HL-60/S4 treated with phorbol 12-myristate 13-acetate at 8.2 ng/mL for 4 days and 3 days (cell line): ENCODE measurements at regions not wholly inside any gene's neighbourhood (a gene's known extent, or its start where the extent isn't known, plus 50 kb on each side); places are given as distances from the start of the nearest gene placed in this dataset.
"Not testable (repeated sequence)": the region's sequence is repeated elsewhere in the genome, so short reads cannot be mapped to it uniquely, and the experiment has no call there.

Experiments
- in situ Hi-C: fragments of 300-500 bp; cut with MboI; formaldehyde crosslinking; loops from 2 replicates; pipeline ENCODE4 v1.15.0; 2022; ENCODE audit warnings: low sequenced_read_pairs

DNA sequence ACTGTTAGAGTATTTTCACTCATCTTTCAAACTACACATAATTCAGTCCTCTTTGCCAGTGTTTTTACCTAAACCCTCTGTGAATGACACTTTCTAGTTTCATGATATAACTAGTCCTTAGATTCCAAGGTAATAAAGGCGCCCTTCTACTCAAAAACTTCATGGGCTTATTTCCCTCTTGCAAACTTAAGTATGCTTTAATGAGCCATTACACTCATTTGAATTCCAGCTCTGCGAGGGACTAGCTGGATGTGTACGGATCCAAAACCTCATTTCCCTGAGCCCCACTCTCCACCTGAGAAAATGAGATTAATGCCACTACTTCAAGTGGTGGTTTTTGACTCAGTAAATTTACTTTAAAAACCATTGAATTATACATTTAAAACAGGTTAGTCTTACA, 141.1 kb downstream of the NDUFA12 start:
- in situ Hi-C loops = no loop called here

DNA sequence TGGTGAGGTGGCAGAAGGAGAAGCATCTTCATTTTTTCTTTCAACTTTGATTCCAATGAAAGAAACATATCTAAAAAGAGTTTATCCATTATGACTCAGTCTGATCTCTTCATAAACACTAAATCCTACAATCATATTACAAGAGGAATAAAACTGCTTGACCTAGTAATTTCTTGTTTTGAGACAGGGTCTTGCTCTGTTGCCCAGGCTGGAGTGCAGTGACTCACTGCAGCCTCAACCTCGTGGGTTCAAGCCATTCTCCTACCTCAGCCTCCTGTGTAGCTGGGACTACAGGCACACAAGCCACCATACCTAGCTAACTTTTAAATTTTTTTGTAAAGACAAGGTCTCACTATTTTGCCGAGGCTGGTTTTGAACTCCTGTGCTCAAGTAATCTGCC, 147.2 kb downstream of the NDUFA12 start:
- in situ Hi-C loops = no loop called here

DNA sequence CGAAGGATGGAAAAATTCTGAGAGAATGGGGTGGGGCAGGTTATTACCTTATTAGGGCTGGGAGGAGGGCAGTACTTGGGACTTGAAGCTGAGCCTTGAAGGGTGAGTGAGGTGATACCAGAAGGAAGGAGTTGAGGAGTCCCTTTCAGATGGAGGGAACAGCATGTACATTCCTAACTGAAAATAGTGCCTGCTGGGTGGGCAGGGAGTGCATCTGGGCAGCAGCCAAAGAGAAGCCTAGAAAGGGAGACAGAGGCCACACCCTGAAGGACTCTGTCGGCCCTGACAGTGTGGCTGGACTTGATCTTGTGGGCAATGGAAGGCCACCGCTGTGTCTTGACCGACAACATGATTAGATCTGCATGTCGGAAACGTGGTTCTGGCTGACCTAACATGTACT, 147.6 kb downstream of the NDUFA12 start:
- in situ Hi-C loops = no loop called here

DNA sequence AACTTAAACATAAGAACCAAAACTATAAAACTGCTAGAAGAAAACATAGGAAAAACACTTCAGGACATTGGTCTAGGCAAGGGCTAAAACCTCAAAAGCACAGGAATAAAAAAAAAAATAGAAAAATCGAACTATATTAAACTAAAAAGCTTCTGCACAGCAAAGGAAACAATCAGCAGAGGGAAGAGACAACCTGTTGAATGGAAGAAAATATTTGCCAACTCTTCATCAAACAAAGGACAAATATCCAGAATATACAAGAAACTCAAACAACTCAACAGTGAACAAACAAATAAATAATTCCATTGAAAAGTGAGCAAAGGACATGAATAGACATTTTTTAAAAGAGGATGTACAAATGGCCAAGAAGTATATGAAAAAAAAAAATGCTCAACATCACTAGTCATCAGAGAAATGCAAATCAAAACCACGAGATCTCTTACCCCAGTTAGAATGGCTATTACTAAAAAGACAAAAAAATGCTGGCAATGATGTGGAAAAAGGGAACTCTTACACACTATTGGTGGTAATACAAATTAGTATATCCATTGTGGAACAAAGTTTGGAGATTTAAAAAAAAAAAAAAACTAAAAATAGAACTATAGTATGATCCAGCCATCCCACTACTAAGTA, 152.0 kb downstream of the NDUFA12 start:
- in situ Hi-C loops = no loop called here

DNA sequence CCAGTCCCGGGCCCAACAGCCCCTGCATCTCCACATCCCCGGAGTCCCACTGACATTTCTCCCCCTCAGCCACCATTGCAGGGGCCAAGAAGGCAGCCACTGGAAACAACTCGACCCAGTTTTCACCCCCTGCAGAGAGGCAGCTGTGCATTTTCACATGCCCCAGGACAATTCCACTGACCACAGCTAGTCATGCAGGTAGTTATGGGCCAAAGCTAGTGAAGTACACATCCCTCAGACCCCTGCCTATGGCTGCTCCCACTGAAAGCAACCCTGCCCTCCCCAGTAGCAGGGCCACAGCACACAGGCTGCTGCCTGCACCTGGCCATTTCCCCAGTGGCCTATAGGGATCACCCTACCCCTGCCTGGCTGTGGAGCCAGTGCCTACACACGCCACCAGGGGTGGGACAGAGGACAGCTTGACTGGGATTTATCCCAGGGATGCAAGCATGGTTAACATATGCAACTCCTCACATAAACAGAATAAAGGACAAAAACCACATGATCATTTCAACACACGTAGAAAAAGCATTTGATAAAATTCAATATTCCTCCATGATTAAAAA, 154.0 kb downstream of the NDUFA12 start:
- in situ Hi-C loops = no loop called here

DNA sequence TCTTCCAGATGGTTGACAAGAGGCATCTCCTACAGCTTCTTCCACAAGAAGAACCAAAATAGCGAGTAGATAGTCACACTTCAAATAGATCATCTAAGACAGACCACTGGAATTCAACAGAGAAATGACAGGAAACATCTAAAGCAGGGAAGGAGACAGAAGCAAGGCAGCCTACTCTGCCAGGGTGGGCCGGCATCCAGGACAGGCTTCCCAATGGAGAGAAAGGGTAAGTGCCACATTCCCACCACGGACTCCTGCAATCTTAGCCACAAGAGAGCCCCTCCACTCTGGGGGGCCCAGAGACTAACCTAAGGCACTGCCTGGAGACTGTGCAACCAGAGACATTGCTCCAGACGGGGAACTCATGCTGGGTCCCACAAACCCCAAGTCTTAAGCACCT, 154.5 kb downstream of the NDUFA12 start:
- in situ Hi-C loops = no loop called here

DNA sequence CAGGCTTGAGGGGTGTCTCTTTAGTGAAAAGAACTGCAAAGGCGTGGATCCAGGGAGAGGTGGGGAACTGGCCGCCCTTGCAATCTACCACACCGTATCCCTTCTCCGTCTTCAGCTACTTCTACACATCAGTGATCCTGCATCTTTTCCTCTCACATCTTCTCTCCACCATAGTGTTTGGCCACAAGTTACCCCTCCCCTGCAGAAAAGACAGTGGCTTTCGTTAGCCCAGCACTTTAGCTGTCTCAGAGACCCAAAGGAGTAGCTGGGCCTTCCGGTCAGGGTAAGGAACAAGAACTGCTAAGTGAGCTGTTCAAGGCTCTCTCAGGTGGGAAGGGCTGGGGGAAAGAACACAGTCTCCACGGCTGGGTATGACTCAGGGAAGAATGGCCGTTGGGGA, 158.4 kb downstream of the NDUFA12 start:
- in situ Hi-C loops = no loop called here

DNA sequence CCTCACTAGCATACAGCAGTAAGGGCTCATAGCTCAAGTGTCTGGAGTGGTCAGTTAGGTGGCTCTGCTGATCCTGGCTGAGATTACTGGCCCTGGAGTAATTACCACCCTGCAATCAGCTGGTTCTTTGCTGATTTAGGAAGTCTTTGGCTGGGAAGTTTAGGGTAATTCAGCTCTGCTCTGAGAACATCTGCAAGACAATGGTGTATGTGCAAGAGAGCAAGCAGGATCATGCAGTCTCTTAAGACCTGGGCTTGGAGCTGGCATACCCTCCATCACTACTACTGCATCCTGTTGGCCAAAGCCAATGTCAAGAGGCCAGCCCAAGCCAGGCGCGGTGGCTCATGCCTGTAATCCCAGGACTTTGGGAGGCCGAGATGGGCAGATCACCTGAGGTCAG, 159.0 kb downstream of the NDUFA12 start:
- in situ Hi-C loops = no loop called here

DNA sequence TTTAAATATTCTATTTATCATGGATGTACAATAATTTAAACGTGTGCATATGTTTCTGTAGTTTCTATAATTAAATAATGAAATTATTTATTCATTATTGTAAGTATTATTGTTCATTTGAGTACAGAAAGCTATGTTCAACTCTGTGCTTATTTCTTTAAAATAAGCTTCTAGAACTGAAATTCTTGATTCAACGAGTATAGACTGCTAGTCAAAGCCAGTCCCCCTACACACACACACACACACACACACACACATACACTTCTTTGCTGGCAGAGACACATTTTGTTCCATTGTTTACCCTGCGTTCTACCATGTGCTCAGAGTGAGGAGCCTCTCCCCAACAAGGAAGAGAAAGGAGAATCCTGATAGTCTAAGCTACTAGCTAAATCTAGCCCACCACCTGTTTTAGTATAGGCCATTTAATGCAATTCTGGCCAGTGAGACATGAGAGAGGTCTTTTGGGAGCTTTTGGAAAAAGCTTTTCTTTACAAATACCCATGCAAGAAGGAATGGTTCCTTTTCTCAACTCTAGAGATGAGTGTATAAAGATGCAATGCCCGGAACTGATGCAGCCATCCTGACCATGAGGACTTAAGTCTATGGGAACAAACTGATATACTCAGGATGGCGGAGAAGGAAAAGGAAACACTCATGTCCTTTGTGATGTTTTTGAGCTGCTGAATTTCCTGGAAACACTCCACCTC, 161.4 kb downstream of the NDUFA12 start:
- in situ Hi-C loops = no loop called here

DNA sequence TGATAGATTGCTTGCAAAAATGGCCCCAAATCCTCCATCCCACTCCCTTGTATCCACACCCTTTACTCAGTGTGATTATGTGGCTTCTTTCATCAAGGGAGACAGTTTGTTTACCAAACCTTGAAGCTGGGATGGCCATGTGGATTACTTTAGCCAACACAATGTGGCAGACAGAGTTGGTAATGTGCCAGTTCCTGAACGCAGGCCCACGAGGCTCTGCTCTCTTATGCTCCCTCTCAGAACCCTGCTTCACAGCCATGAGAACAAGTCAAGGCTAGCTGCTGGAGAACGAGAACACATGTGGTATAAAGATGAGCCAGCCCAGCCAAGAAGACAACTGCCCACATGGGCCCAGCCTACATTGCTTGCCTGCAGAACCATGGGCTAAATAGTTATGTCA, 162.3 kb downstream of the NDUFA12 start:
- in situ Hi-C loops = no loop called here

DNA sequence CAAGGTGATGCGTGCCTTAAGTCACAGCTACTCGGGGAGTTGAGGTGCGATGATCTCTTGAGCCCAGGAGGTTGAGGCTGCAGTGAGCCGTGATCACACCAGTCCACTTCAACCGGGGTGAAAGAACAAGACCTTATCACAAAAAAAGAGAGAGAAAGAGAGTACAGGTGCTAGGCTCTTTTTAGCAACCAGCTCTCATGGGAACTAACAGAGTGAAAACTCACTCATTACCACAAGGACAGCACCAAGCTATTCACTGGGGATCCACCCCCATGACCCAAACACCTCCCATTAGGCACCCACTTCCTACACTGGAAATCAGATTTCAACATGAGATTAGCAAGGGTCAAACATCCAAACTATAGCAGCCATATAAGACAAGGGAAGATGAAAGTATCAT, 164.2 kb downstream of the NDUFA12 start:
- in situ Hi-C loops = no loop called here

DNA sequence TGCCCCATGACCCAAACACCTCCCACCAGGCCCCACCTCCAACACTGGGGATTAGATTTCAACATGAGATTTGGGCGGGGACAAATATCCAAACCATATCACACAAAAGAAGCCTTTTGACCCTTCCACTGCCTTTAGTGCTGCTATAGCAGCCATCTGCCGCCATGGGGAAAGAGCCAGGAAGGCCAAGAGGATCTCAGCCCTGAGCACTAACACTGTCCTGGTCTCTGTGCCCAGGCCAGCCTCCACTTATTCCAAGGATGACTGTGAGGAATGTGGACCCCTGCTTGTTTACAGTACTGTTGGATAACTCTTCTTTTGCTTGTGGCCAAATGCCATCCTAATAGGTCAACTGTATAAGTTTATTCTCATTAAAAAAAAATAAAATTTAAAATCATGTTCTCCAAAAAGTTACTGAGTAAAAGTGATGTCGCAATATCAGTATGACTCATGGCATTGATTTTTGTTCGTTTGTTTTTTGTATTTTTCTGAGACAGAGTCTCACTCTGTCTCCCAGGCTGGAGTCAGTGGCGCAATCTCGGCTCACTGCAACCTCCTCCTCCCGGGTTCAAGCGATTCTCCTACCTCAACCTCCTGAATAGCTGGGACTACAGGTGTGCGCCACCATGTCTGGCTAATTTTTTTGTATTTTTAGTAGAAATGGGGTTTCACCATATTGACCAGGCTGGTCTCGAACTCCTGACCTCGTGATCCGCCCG, 166.4 kb downstream of the NDUFA12 start:
- in situ Hi-C loops = not testable (repeated sequence)

DNA sequence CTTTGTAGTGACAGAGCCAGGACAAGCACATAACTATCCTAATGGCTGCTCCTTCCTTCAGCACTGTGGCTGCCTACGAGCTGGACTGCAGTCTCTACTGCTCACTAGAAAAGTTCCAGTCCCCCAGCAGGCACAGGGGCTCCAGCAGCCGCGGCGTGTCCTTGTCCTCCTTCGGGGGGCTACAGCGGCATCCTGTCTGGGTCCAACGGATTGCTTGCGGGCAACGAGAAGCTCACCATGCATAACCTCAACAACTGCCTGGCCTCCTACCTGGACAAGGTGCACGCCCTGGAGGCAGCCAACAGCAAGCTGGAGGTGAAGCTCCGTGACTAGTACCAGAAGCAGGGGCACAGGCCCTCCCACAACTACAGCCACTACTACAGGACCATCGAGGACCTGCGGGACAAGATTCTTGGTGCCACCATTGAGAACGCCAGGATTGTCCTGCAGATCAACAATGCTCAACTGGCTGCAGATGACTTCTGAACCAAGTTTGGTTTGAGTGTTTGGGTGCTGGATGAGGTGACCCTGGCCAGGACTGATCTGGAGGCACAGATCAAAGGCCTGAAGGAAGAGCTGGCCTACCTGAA, 169.4 kb downstream of the NDUFA12 start:
- in situ Hi-C loops = no loop called here

DNA sequence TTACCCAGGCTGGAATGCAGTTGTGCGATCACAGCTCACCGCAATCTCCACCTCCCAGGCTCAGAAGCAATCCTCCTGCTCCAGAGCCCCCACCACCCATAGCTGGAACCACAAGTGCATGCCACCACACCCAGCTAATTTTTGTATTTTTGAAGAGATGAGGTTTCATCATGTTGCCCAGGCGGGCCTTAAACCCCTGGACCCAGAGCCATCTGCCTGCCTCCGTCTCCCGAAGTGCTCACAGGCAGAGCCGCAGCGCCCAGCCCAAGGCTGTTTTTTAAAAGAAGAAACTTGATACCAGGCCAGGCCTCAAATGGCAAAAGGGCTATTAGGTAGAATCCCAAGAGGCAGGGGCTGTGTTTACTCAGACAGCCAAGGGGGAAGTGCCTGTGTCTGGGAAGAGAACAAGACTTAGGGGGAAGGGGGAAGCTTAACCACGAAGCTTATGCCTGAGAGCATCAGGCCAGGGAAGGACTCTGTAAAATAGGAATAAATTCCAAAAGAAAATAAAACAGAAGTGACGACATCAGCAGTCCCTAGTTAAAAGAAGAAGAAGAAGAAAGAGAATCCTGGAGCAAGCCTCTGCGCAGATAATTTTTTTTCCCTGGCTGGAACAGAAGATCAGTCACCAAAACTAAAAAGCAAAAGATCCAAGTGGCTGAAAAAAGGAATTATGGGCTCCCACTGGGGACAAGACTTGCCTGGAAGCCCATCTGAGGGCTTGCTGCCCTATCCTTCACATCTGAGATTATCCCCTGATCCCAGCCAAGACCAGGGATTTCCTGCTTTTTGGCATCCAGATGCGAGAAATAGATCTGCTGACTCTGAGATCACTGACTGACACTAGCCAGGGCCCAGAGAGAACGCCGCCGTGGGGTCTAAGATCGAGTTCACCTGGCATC, 170.5 kb downstream of the NDUFA12 start:
- in situ Hi-C loops = no loop called here

DNA sequence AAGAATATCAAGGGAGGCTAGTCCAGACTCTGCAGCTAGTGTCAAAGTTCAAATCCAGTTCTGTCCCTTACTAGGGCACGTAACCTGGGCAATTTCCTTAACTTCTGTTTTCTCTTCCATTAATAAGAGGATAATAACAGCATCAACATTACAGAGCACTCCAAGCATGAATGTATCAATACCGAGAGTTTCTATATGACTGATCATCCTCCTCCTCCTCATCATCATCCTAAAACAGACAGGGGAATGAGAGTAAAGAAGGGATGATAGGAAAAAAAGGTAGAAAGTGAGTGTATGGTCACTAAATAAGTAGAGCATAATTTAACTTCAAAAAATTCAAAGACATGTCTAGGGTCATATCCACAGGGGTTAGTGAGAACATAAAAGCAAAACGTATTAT, 171.4 kb downstream of the NDUFA12 start:
- in situ Hi-C loops = no loop called here

DNA sequence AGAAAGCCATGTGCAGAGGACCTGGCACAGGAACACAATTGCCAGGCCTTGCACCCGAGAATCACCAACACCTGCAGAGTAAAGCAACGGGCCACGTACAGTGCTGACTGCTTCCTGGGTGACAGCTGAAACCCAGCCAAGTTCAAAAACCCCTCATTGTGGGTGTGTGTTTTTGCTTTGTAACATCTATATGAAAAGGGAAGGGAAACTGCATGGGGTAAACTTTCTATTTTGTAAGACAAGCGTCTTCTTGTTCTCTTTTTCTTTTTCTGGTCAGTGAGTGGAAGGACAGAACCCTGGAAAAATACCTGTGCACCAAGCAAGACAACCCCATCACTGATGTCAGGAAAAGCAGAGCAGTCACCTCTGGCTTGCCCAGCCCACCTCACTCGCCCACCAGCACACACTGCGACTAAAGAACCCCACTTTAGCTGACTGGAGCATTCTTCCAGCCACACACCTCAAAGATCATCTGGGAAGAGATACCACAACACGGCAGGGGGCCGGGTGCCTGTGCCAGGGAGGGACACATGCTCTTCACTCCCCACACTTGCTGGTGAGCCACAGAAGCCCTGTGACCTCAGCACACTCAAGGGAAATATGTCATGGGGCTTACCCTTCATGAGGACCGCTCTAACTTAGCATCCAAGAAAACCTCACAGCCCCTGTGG, 172.3 kb downstream of the NDUFA12 start:
- in situ Hi-C loops = no loop called here

DNA sequence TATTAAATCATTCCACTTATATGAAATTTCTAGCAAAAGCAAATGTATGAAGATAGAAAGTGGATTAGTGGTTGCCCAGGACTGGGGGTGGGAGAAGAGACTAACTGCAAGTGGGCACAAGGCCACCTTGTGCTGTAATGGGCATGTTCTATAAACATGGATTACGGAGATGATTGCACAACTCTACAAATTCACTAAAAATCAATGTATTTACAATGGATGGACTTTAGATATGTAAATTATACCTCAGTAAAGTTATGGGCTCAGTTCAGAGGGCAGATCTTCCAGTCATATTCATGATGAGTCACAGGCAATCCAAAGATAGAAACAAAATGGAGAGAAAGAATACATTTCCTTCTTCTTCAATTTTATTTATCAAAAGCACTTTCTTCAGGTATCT, 173.9 kb downstream of the NDUFA12 start:
- in situ Hi-C loops = no loop called here

DNA sequence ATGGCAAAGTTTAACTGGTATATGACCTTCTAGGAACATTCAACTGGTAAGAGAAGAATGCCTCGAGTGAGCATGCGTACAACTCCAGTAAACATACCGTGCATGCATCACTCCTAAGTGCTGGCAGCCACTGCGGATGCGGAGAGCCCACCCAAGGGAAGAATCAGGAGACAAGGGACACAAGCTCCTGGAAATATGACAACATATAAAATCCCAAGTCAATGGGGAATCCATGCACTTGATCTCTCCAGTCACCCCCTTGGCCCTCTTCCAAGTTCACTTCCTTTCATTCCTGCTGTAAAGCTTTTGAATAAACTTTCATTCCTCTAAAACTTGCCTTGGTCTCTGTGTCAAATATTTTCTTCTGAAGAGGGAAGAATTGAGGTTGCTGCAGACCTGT, 168.7 kb upstream of the TMCC3 start:
- in situ Hi-C loops = no loop called here

DNA sequence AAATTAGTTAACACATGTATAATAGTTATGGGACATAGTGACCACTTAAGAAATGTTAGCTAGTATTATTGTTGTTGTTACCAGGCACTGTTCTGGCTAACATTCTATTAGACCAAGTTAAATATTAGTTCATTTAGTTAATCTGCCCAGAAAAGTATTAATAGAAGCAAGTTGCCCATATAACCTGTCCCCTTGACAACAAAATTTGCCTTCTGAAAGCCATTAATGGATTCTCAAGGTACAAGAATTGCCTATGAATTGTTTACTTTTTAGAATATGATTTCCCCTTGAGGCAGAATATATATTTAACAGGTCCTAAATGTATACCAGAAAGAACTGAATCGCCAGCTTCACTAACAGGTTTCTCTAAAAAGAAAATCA, 167.3 kb upstream of the TMCC3 start:
- in situ Hi-C loops = no loop called here

DNA sequence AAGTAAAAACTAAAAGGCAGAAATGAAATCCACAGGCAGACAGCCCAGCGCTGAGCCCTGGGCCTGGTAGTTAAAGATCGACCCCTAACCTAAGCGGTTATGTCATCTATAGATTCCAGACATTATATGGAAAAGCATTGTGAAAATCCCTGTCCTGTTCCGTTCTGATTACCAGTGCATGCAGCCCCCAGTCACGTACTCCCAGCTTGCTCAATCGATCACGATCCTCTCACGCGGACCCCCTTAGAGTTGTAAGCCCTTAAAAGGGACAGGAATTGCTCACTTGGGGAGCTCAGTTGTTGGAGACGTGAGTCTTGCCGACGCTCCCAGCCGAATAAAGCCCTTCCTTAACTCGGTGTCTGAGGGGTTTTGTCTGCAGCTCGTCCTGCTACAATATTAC, 166.8 kb upstream of the TMCC3 start:
- in situ Hi-C loops = not testable (repeated sequence)
